HT1080 (cell line): ENCODE measurements at regions not wholly inside any gene's neighbourhood (a gene's known extent, or its start where the extent isn't known, plus 50 kb on each side); places are given as distances from the start of the nearest gene placed in this dataset.

Source experiments
- DNase-seq: peaks from one replicate; pipeline ENCODE4 v3.0.0-alpha.2; 2015; ENCODE audit warnings: low read depth

DNA sequence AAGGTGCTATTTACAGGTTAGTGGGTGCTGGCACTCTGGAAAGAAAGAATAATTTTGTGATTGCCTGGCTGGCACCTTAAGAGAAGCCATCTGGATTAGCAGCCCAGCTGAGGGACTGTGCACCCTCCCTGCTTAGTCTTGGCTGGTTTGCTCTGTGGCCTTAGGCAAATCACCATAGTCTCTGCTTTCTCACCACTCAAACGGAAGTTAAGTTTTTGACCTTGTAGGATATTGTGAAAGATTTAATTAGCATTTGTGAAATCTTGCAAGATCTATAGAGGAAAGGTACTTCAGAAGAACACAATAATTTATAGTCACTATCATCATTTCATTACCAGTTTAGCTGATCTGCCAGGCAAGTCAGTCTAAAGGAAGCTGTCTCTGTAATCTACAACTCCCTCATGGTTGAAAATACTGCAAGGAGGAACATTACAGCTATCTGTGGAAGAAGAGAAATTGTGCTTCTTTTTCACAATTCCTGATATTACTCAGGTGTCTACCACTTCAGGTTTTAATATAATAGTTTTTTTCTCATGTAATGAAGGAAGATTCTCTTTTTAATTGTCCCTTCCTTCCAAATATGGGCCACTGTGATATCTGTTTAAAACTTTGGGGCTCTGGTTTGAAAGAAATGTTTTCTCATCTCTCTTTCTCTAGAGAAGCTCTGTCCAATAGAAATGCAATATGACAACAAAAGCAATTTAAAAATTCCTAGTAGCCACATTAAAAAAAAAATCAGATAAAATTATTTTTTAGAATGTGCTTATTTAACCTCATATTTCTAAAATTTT is 219.6 kb downstream of the PTEN start:
- no peak for DNase-seq

DNA sequence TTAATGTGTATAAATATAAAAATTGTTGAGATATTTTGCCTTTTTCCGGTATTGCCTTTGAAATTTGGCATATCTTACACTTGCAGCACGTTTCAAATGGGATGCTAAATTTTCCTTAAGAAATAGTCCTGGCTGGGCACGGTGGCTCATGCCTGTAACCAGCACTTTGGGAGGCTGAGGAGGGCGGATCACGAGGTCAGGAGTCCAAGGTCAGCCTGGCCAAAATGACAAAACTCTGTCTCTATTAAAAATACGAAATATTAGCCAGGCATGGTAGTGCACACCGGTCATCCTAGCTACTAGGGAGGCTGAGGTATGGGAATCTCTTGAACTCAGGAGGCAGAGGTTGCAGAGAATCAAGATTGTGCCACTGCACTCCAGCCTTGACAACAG is 220.2 kb downstream of the PTEN start:
- DNase-seq = no peak

DNA sequence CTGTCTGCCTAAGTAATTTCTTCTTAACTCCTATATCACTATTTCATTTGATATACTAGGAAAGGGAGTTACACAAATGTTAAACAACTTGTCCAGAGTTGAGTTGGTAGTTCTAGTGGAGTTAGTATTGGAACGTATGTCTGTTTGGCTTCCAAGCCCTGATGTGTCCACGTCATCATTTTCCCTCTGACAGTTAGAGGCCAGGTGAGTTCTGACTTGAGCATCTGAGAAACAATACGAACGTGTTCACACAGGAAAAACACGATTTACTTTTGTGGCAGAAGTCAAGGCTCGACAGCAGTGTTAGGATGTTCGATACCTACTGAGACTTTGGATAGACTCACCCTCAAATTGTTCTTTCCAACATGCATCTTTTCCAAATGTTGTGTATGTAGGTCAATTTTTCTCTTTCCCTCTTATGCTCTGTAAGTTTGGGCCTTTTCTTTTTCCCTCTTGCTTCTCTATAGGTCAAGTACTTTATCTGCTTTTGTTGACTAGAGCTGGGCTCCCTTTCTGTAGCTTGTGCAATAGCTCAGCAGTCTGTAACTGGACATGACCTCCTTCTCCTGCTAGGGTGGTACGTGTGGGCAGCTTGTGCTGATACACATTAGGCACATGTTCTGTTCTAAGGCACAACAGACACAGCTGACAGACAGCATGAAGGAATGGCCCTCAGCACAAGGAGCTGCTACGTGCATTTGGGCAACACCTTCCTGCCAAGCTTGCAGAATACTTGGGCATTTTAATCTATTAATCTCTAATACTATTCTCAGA is 222.9 kb downstream of the PTEN start:
- DNase-seq = no peak

DNA sequence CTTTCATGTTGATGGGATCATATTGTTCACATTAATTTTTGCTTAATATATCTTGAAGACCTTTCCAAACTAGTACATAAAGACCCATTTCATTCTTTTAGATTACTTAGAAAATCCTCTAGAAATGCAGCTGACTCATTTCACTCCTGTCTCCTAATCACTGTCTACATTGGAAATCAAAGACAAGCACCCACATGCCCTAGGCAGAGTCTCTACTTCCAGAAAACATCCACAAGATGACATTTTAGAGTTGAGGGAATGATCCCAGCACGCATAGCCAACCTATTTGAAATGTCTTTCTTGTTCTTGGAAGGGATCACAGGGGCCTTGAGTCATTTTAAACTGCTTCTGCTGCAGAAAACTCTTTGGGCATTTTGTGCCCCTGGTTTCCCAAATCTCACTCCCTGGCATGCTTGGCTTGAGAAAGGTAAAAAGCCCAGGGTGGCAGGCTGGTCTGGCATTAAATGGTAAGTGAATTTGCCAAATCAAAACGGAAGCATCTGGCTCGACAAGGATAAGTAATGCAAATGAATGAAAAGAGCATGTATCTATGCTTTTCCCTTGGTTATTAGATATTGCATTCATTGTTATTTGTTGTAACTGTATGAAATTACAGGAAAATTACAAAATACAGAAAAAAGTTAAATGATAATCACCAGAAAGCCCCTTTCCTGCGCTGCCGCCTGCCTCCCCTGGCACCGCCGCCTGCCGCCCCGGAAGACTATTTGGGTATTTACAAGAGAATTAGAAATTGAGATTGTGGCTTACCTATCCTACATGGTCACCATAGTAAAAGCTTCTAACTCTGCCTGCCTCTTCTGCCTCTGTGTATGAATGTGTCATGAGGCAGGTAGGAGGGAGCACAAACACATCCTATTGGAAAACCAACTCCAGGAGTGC is 225.3 kb downstream of the PTEN start:
- no peak for DNase-seq

DNA sequence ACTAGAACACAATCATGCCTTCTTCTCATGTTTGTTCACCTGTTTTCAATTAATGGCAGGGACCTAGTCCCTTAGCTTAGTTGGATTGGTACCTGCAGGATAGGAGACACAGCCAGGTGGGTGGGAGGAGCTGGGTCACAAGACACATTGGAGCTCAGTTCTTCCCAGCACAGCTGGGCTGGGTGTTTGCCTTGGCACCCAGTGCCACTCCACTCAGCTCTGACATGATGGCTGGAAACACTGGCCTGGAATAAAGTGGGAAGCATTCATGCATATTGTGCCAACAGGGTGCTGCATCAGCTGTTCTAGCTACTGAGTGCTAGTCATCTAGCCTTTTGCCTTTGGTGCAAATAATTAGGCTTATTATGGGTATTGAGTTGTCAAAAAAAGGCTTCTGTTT is 226.1 kb downstream of the PTEN start:
- no peak for DNase-seq

DNA sequence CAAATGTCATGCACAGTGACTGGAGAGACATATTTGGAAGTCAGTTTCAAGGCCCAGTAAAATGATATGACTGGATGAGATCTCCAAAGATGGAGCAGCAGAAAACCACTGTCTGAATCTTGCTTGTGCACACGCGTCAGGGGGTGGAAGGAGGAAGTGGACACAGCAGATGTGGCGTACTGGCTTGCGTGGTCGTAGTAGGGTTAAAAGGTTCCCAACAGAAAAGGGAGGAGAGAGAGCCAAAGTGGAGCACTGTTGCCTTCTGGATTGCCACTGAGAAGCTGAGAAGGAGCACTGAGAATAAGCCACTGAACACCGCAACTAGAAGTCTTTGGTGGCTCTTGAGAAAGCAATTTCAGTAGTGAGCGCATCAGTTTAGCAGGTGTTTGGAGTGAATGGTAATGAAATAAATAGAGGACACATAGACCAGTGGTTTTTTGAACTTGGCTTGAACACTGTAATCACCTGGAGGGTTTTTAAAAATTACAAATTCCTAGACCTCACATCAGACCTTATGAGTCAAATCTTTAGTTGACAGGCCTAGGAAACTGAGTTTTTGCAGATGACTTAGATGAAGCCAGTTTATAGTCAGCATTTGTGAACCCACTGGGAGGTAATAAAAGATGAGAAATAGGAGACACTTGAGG is 227.3 kb downstream of the PTEN start:
- DNase-seq = no peak

DNA sequence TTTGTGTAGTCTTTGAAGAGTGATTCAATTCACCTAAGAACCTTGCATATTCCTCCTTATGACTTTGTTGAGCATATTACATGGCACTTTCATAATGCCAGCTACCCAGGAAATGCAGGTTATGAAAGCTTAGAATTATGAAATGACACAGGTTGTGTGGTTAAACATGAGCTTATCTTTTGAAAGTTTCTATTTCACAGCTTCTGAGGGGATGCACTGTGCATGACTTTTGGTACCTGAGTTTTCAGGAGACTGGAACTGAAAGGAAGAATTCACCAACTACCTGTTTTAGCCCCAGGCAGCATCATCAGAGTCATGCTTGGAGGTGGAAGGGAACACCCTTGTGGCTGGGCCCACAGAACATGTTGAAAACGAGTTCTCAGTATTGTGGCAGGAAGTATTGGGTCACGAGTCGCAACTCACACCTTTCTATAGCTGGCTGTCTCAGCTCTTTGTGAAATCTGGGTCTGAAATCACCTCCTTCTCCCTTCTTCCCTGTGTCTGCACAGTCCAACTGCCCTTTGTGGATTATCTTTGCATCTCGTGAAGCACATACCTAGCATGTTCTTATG is 228.2 kb downstream of the PTEN start:
- peak; percentile 25 for DNase-seq

DNA sequence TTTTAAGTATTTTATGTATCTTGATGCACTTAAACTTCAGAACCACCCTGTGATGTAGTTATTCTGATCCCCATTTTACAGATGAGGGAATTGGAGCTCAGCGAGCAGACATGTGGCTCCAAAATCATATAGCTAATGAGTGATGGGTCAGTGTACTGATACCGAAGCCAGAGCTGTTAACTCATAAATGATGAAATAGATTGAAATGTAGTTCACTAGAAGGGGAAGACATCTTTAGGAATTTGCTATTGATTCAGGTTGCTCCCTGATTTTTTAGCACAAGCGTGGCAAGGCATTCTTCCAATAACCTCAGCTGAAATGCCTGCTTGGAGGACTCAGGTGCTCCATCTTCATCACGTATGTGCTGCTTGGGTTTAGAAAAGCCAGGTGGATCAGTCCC is 228.8 kb downstream of the PTEN start:
- no peak for DNase-seq

DNA sequence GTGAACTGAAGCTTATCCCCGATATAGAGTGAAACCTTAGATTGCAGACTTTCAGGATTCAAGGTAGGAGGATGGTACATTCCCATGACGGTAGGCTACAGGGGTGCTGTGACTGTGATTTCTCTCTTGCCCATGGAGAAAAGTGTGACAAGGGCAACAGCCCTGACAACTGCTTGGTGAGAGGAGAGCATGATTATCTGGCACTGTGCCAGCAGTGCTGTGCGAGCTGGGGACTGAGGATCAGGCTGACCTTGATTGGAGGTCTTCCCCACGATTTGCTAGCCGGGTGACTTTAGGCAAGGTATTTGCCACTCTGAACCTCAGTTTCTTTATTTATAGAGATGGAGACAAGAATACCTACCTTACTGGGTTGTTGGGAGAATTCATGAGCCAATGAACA is 229.5 kb downstream of the PTEN start:
- no peak for DNase-seq

DNA sequence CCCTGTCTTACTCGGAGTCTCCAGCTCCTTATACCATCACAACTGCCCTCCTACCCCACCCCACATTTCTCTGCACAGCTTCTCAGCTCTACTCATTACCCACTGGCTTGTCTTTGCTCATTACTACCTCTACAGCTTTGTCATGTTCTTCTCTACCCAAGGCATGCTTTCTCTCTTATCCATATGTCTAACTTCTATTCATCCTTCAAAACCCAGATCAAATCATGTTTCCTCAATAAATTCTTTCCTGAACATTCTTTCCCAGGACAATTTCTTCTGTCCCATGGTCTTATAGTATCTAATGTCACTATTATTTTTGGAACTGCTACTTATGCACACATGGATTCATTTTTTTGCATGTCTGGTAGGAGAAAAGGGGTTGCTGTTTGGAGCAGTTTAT is 231.4 kb downstream of the PTEN start:
- DNase-seq = no peak

DNA sequence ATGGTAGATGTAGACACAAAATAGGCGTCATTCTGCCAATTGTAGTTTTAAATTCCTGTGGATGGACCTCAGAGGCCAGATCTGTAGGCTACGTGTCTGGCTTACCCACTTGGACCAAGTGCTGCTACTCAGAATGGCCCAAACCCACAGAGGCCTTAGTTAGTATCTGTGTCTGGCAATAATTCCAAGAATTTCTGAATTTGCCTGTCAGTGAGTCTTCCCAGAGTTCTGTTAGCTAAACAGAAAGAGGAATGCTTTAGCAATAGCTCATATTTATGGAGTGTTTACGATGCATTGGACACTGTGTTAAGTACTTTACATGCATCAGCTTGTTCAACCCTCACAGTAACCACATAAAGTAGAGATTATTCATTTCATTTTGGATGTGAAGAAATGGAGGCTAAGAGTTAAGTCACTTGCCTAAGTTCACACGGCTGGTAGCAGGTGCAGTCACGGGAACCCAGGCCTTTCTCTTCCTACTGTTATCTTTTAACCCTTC is 231.8 kb downstream of the PTEN start:
- no peak for DNase-seq

DNA sequence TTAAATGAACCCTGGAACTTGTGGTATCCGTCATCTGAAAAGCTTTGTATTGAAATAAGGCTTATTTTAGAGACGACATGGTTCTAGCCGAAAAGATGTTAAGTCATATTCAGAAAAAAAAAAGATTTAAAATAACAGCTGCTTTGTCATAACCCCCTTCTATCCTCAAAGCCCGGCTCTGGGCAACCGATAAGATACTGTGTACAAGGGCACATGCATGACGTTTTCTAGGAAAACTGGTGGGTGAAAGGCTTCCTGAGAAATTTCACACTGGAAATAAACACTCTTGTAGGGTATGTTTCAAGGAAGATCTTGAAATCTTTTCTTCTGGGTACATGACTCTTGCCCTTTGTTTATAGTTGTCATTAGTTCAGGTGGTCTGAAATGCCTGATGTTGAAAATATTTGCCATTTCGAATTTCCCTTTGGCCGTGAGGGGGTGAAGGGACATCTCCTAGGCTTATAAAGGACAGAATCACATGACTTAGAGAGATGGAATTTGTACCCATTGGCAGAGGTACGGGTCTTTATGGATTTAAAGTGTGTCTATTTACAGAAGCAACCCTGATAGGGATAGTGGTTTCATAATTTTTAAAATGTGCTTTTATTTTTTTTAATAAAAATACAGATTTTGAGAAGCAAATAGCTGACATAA is 232.5 kb downstream of the PTEN start:
- DNase-seq = no peak

DNA sequence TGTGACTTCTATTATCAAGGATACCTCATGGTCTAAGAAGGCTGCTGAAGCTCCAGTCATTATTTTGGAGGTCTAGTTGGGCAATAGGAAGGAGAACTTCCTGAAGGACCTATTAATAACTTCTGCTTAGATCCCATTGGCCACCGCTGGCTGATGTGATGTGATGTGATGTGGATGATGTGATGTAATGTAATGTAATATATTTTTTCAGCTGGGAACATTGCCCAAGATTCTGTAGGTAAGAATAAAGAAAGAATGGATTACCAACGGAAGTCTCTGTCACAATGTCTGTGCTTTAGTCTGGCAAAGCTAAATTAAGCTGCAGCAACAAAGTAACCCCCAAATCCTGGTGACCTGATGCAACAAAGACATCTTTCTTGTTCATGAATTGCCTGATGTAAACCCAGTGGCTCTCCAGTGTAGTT is 233.7 kb downstream of the PTEN start:
- no peak for DNase-seq

DNA sequence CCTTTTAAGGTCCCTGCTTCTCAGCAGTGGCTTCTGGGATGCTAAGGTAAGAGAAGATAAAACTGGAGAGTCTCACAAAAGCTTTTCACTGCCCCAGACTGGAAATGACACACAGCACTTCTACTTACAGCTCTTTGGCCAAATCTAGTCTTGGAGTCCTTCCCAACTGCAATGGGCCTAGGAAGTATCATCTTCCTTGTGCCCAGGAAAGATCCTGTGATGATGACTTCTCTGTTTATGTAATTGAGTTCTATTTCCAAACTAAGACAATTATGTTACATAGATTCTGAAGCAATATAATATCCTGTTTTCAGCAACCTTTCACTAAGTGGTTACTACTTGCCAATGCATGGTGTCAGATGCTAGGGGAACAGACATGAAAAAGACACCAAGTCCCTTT is 234.1 kb downstream of the PTEN start:
- DNase-seq = no peak

DNA sequence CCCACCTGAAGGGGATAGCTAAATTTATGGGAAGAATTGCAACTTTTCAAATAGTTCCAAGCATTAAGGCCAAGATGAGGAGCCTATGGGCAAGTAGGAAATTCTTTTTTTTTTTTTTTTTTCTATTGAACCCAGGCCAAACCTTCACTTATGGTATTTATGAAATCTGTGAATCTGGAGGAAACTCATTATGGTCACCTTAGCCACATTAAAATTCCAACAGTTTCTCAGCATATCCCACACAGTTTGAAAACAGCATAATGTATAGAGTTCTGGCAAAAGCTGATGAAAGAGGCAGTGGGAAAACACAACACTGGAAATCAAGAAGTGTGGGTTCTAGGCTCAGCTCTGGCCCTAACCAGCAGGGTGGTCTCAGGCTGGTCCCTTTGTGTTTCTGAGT is 236.9 kb downstream of the PTEN start:
- no peak for DNase-seq

DNA sequence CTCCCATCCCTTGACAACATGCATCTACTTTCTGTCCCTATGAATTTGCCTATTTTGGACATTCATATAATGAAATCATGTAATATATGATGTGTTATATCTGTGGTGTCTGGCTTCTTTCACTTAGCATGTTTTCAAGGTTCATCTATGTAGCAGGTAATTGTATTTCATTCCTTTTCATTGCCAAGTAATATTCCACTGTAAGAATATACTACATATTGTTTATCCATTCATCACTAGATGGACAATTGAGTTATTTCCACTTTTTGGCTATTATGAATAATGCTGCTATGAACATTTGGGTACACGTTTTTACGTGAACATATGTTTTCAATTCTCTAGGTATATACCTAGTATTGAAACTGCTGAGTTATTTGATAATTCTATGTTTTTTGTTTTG is 238.2 kb downstream of the PTEN start:
- no peak for DNase-seq

DNA sequence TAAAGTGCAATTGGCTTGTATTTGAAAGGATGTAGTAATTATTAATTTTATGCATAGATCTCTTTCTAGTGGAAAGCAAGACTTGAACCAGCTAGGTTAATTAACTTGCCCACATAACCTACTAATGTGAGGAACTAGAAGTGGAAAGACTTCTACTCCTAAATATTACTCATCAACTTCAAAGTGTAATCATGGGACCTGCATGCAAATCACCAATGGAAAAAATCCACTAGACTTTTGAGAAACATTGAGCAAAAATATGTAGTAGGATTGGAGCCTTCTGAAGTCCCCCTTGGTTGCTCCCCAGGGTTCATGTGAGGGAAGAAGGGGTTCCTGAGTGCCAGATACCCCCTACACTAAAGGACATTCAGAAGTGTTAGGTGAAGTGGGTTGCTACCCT is 240.2 kb downstream of the PTEN start:
- DNase-seq = no peak

DNA sequence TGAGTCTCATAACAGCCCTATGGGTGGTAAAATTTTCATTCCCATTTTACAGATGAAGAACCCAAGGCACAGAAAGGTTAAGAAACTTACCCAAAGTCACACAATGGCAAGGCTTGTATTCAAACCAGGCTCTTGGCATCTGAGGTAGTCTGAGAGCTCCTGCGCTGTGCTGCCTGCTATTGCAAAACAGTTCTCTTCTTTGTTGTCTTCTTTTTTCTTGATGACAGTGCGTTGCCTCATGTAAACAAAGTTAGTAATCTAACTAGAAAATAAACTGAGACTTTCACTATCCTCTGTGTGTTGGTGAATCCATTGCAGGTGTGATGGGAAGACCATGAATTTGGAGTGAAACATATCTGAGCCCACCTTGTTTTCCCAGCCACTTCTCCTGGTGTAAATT is 240.8 kb downstream of the PTEN start:
- no peak for DNase-seq

DNA sequence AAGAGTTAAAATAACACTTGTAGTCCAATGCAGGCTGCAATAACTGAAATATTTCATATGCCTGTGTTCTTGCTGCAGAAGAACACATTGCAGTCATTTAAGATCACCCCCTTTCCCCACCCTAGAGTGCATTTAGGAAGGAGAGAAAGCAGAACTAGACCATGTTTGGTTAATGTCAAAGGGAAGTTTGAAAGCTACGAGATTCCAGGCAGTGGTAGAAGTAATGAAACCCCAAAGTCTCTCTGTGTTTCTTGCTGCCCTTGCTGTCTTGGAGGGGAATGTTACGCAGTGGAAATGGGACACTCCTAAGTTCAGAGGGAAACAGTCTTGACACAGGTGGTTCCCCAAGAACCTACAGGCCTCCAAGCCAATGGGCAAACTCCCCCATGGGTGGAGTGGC is 242.9 kb downstream of the PTEN start:
- DNase-seq = no peak
